Endothelial cell of umbilical vein (primary cell): ENCODE measurements at regions not wholly inside any gene's neighbourhood (a gene's known extent, or its start where the extent isn't known, plus 50 kb on each side); places are given as distances from the start of the nearest gene placed in this dataset.

Experiments used
- BruUV-seq: library from RNA; stranded (reverse); fragments of 400-500 nt; replicated peaks from 2 replicates; lab custom pipeline; 2021; lab: Mats Ljungman, UMichigan
- CTCF ChIA-PET: fragments of 300-600, 350-600 bp; sonication (Branson Sonifier 250); formaldehyde crosslinking; loops from one replicate; lab custom pipeline; 2021; ENCODE audit warnings: antibody characterized with exemption, inconsistent platforms; lab: Charles Lee
- POLR2A ChIA-PET: fragments of 300-600, 350-600 bp; sonication (Branson Sonifier 250); formaldehyde crosslinking; loops from one replicate; lab custom pipeline; 2021; ENCODE audit warnings: antibody characterized with exemption, inconsistent platforms; lab: Charles Lee
- DNase-seq: peaks from one replicate; pipeline ENCODE4 v3.0.0-alpha.2; 2011; ENCODE audit warnings: low read depth, low spot score
- FAIRE-seq: peaks from 2 replicates; lab custom pipeline; 2011; peaks lifted over from hg19 to GRCh38; lab: Jason Lieb, UNC
- H2AFZ ChIP-seq: 2 replicates; pipeline ENCODE4 v1.6.0; 2012; ENCODE audit warnings: low read depth, low read length, control low read depth, inconsistent platforms
- H3K27ac ChIP-seq: 2 replicates; pipeline ENCODE4 v1.5.1; 2011; ENCODE audit warnings: low read depth, mild to moderate bottlenecking, control low read depth, low read length, moderate library complexity; ENCODE audit not compliant: insufficient read depth
- H3K27me3 ChIP-seq, 2 experiments: 2 replicates each; pipeline versions ENCODE4 v1.6.0 to v1.6.1; 2011; ENCODE audit warnings: low read length in 2 of 2, mixed read lengths in 1 of 2; ENCODE audit not compliant: control insufficient read depth in 2 of 2, insufficient read depth in 2 of 2
- H3K36me3 ChIP-seq, 2 experiments: 2 replicates in 1 of 2; 3 replicates in 1 of 2; pipeline ENCODE4 v1.5.1; 2011; ENCODE audit warnings: low read length in 2 of 2, mild to moderate bottlenecking in 1 of 2, moderate library complexity in 1 of 2; ENCODE audit not compliant: control insufficient read depth in 2 of 2, insufficient read depth in 2 of 2; ENCODE audit errors: extremely low read depth in 1 of 2
- H3K4me1 ChIP-seq: 3 replicates; pipeline ENCODE4 v1.5.1; 2011; ENCODE audit warnings: mild to moderate bottlenecking, low read length; ENCODE audit not compliant: control insufficient read depth, insufficient read depth; ENCODE audit errors: extremely low read depth
- H3K4me2 ChIP-seq: 2 replicates; pipeline ENCODE4 v1.6.1; 2011; ENCODE audit warnings: low read length, control low read depth, mixed read lengths; ENCODE audit not compliant: insufficient read depth
- H3K4me3 ChIP-seq, 3 experiments: fragments of 200-600 bp in 1 of 3; sonication (generic), shearing (Covaris generic) in 1 of 3; replicated peaks in 1 of 3; 2 replicates each; pipeline ENCODE4 v1.5.1; 2011 to 2016; ENCODE audit warnings: control low read depth in 3 of 3, low read length in 3 of 3, mild to moderate bottlenecking in 2 of 3, inconsistent platforms in 1 of 3, low read depth in 1 of 3, moderate library complexity in 1 of 3; ENCODE audit not compliant: insufficient read depth in 1 of 3
- H3K79me2 ChIP-seq: 2 replicates; pipeline ENCODE4 v1.6.0; 2012; ENCODE audit warnings: low read length, inconsistent platforms; ENCODE audit not compliant: control insufficient read depth, insufficient read depth
- H3K9ac ChIP-seq: replicated peaks from 2 replicates; pipeline ENCODE3; 2011; ENCODE audit warnings: low read length, control low read depth; ENCODE audit not compliant: insufficient read depth; ENCODE audit errors: extremely low read depth
- H3K9me1 ChIP-seq: replicated peaks from 3 replicates; pipeline ENCODE4 v1.6.0; 2011; ENCODE audit warnings: mild to moderate bottlenecking, low read length; ENCODE audit not compliant: control insufficient read depth, insufficient read depth; ENCODE audit errors: extremely low read depth
- H3K9me3 ChIP-seq: replicated peaks from 2 replicates; pipeline ENCODE4 v1.5.1; 2012; ENCODE audit warnings: low read length, inconsistent platforms; ENCODE audit not compliant: control insufficient read depth, insufficient read depth
- H4K20me1 ChIP-seq: replicated peaks from 2 replicates; pipeline ENCODE3; 2011; ENCODE audit warnings: mild to moderate bottlenecking, low read length; ENCODE audit not compliant: control insufficient read depth, insufficient read depth; ENCODE audit errors: extremely low read depth
- CTCF ChIP-seq, 2 donors: IDR thresholded peaks; 1 replicate in 1 of 2; 2 replicates in 1 of 2; pipeline ENCODE4 v1.5.1; 2011; ENCODE audit warnings: low read length in 2 of 2, mild to moderate bottlenecking in 2 of 2, moderate library complexity in 2 of 2, control low read depth in 1 of 2, inconsistent platforms in 1 of 2, low read depth in 1 of 2; ENCODE audit not compliant: insufficient read depth in 1 of 2; ENCODE audit errors: extremely low read depth in 1 of 2
- EZH2 ChIP-seq: IDR thresholded peaks from 2 replicates; pipeline ENCODE4 v1.6.1; 2012; ENCODE audit warnings: borderline replicate concordance, low read depth, mild to moderate bottlenecking, moderate library complexity, low read length, inconsistent platforms; ENCODE audit not compliant: severe bottlenecking
- FOS ChIP-seq: IDR thresholded peaks from 2 replicates; pipeline ENCODE4 v1.6.1; 2011; ENCODE audit warnings: mild to moderate bottlenecking, low read length, moderate library complexity, borderline replicate concordance; ENCODE audit not compliant: insufficient read depth
- GATA2 ChIP-seq: IDR thresholded peaks from 2 replicates; pipeline ENCODE4 v1.7.0; 2011; ENCODE audit warnings: low read depth, mild to moderate bottlenecking, moderate library complexity, mixed read lengths, low read length; ENCODE audit not compliant: insufficient read length, insufficient read depth
- JUN ChIP-seq: IDR thresholded peaks from 2 replicates; pipeline ENCODE4 v1.6.1; 2011; ENCODE audit warnings: borderline replicate concordance, low read depth; ENCODE audit not compliant: insufficient read length, insufficient read depth
- MYC ChIP-seq: IDR thresholded peaks from one replicate; pipeline ENCODE4 v1.6.1; 2011; ENCODE audit warnings: mild to moderate bottlenecking, low read depth, low read length
- POLR2A ChIP-seq: IDR thresholded peaks from 2 replicates; pipeline ENCODE4 v1.6.1; 2012; ENCODE audit warnings: low read depth, mild to moderate bottlenecking, control low read depth, low read length
- POLR2AphosphoS5 ChIP-seq: IDR thresholded peaks from 2 replicates; pipeline ENCODE4 v1.6.1; 2012; ENCODE audit warnings: low read depth, mild to moderate bottlenecking, control low read depth, low read length, moderate library complexity; ENCODE audit not compliant: insufficient read depth
- dilution Hi-C: fragments of 300-500 bp; cut with MboI; formaldehyde crosslinking; loops from one replicate; pipeline ENCODE4 v1.15.0; 2019; ENCODE audit warnings: low sequenced_read_pairs; ENCODE audit not compliant: extremely low pct_ligation_motif_present
- intact Hi-C: fragments of 100-400 bp; cut with micrococcal nuclease; formaldehyde crosslinking; loops from one replicate; pipeline ENCODE4 v1.10.0; 2022
- TF ChIP-seq, protein P1 (sequence below): IDR thresholded peaks from 2 replicates; pipeline ENCODE4 v1.6.1; 2011; ENCODE audit not compliant: insufficient read depth, insufficient read length

DNA sequence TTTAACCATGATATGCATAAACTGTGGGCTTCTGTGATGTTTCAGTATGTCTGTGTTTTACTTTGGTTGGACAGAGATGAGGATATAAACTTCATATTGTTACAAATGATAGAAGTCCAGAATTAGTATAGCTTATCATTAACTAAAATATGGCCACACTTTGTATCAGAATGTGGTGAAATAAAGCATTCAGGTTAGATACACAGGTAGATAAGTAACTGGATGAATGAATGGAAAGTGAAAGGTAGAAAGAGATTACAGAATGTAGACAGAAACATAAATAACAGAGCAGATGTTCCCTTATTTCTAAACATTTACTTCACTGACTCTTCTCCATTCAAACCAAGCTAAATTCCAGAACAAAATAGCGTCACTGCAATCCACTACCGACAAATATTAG is 1033.8 kb downstream of the CDH18 start:
- TF ChIP-seq FOS (no peak), CTCF (IDR thresholded peaks at IDR 0.05; ENCODE audit: extremely low read depth in 1 of 2, insufficient read depth in 1 of 2, low read depth in 1 of 2, low read length in 2 of 2) (no peak), GATA2 (no peak), EZH2 (no peak), MYC (no peak), POLR2AphosphoS5 (no peak), JUN (no peak), POLR2A (no peak)
- TF ChIP-seq, protein P1, sequence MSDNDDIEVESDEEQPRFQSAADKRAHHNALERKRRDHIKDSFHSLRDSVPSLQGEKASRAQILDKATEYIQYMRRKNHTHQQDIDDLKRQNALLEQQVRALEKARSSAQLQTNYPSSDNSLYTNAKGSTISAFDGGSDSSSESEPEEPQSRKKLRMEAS: no peak
- ChIA-PET POLR2A (no interaction called here), CTCF (no interaction called here)
- DNase-seq (no peak), FAIRE-seq (no peak)
- Histone ChIP-seq H3K4me2 (no peak overlapping the region), H3K36me3 (no peaks in the 10 kb centered on the region), H3K79me2 (no peaks in the 10 kb centered on the region), H3K27me3 (no peaks in the 10 kb centered on the region), H3K9me1 (no peaks in the 10 kb centered on the region), H3K27ac (no peak overlapping the region), H3K9me3 (no peaks in the 10 kb centered on the region), H3K9ac (no peak overlapping the region), H2AFZ (no peak overlapping the region), H3K4me3 (no peak overlapping the region), H4K20me1 (no peaks in the 10 kb centered on the region), H3K4me1 (no peaks in the 10 kb centered on the region)
- intact Hi-C loops: no loop called here
- no TSS peak for BruUV-seq
- dilution Hi-C loops: no loop called here
